ENCODE measurements at regions not wholly inside any gene's neighbourhood (a gene's known extent, or its start where the extent isn't known, plus 50 kb on each side); places are given as distances from the start of the nearest gene placed in this dataset.

- TF ChIP-seq, protein P1, sequence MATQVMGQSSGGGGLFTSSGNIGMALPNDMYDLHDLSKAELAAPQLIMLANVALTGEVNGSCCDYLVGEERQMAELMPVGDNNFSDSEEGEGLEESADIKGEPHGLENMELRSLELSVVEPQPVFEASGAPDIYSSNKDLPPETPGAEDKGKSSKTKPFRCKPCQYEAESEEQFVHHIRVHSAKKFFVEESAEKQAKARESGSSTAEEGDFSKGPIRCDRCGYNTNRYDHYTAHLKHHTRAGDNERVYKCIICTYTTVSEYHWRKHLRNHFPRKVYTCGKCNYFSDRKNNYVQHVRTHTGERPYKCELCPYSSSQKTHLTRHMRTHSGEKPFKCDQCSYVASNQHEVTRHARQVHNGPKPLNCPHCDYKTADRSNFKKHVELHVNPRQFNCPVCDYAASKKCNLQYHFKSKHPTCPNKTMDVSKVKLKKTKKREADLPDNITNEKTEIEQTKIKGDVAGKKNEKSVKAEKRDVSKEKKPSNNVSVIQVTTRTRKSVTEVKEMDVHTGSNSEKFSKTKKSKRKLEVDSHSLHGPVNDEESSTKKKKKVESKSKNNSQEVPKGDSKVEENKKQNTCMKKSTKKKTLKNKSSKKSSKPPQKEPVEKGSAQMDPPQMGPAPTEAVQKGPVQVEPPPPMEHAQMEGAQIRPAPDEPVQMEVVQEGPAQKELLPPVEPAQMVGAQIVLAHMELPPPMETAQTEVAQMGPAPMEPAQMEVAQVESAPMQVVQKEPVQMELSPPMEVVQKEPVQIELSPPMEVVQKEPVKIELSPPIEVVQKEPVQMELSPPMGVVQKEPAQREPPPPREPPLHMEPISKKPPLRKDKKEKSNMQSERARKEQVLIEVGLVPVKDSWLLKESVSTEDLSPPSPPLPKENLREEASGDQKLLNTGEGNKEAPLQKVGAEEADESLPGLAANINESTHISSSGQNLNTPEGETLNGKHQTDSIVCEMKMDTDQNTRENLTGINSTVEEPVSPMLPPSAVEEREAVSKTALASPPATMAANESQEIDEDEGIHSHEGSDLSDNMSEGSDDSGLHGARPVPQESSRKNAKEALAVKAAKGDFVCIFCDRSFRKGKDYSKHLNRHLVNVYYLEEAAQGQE (IDR thresholded peaks at IDR 0.05; ENCODE audit: borderline replicate concordance) = peak; percentile 9; the same call in 1 of the 2 replicates
- TF ChIP-seq, protein P1 (CRISPR knock-in tag; IDR thresholded peaks at IDR 0.05; ENCODE audit: low read depth) = no peak
- TF ChIP-seq MTA1 (IDR thresholded peaks at IDR 0.05; ENCODE audit: borderline replicate concordance) = no peak
- TF ChIP-seq MEIS2 (IDR thresholded peaks at IDR 0.05; ENCODE audit: partially characterized antibody) = peak; percentile 17
- no peak for TF ChIP-seq ETS2 (tag; IDR thresholded peaks at IDR 0.05; ENCODE audit: borderline replicate concordance, poor library complexity, severe bottlenecking)
- TF ChIP-seq DPF2 (IDR thresholded peaks at IDR 0.05) = no peak
Measured at GRCh38 chr4:85370400-85371032, 104.4 kb upstream of the ARHGAP24 start (continued).

All from K562 (cell line).